ENCODE measurements at regions not wholly inside any gene's neighbourhood (a gene's known extent, or its start where the extent isn't known, plus 50 kb on each side); places are given as distances from the start of the nearest gene placed in this dataset.
A peak's percentile ranks its signal among the peaks of the same experiment; 100 is the strongest.

DNA sequence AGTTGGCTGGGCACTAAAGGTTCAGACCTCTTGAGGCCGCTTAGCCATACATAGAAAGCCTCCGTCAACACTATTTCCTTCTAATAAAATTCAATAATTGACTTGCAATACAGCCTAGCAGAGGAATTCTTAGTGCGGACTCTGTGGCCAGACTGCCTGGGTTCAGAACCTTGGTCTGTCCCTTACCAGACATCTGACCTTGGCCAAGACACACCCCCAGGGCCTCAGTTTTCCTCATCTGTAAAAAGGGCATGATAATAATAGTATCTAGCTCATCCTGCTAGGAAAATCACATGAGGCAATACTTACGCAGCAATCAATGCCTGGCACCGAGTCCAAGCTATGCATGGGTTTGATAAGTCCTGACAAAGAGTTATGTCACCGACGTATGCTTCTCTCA is 148.2 kb upstream of the SOD1 start:
- in situ Hi-C loops (cut with HindIII; ENCODE audit: low pct_unique_long_range_greater_than_20kb, low sequenced_read_pairs) (no loop called here), intact Hi-C loops (cut with micrococcal nuclease; ENCODE audit: unreplicated experiment) (no loop called here)
- no TSS peak for BruUV-seq (replicated peaks)
- H3K4me3 ChIP-seq (ENCODE audit: low read depth in 2 of 2, low read length in 2 of 2) = no peak overlapping the region
- no peaks in the 10 kb centered on the region for H3K9me3 ChIP-seq (ENCODE audit: control insufficient read depth, insufficient read depth, low read depth, low read length)
- no peaks in the 10 kb centered on the region for H3K36me3 ChIP-seq (ENCODE audit: control insufficient read depth, insufficient read depth, low read length)
- POLR2A ChIA-PET = no interaction called here
- H3K27me3 ChIP-seq (ENCODE audit: control insufficient read depth, insufficient read depth, low read length) = no peaks in the 10 kb centered on the region
- ATAC-seq = no peak
- no peaks in the 10 kb centered on the region; the same call in 1 of the 2 replicates for H3K4me1 ChIP-seq (ENCODE audit: control insufficient read depth, insufficient read depth, low read length)
- CTCF ChIA-PET = no interaction called here
- no peak overlapping the region for H3K27ac ChIP-seq (ENCODE audit: low read length)
- DNase-seq (ENCODE audit: low read depth, low spot score) = no peak
- no peak for TF ChIP-seq TCF7L2 (IDR thresholded peaks at IDR 0.05; ENCODE audit: low read depth, low read length)
- no peak for TF ChIP-seq POLR2AphosphoS5 (IDR thresholded peaks at IDR 0.05; ENCODE audit: low read depth, low read length)
- TF ChIP-seq SIN3A (IDR thresholded peaks at IDR 0.05; ENCODE audit: borderline replicate concordance, insufficient read depth, low read depth, low read length) = no peak
- TF ChIP-seq, protein P1, sequence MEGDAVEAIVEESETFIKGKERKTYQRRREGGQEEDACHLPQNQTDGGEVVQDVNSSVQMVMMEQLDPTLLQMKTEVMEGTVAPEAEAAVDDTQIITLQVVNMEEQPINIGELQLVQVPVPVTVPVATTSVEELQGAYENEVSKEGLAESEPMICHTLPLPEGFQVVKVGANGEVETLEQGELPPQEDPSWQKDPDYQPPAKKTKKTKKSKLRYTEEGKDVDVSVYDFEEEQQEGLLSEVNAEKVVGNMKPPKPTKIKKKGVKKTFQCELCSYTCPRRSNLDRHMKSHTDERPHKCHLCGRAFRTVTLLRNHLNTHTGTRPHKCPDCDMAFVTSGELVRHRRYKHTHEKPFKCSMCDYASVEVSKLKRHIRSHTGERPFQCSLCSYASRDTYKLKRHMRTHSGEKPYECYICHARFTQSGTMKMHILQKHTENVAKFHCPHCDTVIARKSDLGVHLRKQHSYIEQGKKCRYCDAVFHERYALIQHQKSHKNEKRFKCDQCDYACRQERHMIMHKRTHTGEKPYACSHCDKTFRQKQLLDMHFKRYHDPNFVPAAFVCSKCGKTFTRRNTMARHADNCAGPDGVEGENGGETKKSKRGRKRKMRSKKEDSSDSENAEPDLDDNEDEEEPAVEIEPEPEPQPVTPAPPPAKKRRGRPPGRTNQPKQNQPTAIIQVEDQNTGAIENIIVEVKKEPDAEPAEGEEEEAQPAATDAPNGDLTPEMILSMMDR (IDR thresholded peaks at IDR 0.05) = no peak
- TF ChIP-seq, protein P2, sequence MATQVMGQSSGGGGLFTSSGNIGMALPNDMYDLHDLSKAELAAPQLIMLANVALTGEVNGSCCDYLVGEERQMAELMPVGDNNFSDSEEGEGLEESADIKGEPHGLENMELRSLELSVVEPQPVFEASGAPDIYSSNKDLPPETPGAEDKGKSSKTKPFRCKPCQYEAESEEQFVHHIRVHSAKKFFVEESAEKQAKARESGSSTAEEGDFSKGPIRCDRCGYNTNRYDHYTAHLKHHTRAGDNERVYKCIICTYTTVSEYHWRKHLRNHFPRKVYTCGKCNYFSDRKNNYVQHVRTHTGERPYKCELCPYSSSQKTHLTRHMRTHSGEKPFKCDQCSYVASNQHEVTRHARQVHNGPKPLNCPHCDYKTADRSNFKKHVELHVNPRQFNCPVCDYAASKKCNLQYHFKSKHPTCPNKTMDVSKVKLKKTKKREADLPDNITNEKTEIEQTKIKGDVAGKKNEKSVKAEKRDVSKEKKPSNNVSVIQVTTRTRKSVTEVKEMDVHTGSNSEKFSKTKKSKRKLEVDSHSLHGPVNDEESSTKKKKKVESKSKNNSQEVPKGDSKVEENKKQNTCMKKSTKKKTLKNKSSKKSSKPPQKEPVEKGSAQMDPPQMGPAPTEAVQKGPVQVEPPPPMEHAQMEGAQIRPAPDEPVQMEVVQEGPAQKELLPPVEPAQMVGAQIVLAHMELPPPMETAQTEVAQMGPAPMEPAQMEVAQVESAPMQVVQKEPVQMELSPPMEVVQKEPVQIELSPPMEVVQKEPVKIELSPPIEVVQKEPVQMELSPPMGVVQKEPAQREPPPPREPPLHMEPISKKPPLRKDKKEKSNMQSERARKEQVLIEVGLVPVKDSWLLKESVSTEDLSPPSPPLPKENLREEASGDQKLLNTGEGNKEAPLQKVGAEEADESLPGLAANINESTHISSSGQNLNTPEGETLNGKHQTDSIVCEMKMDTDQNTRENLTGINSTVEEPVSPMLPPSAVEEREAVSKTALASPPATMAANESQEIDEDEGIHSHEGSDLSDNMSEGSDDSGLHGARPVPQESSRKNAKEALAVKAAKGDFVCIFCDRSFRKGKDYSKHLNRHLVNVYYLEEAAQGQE (IDR thresholded peaks at IDR 0.05; ENCODE audit: insufficient read depth in 1 of 2, low read depth in 2 of 2, low read length in 1 of 2) = no peak

DNA sequence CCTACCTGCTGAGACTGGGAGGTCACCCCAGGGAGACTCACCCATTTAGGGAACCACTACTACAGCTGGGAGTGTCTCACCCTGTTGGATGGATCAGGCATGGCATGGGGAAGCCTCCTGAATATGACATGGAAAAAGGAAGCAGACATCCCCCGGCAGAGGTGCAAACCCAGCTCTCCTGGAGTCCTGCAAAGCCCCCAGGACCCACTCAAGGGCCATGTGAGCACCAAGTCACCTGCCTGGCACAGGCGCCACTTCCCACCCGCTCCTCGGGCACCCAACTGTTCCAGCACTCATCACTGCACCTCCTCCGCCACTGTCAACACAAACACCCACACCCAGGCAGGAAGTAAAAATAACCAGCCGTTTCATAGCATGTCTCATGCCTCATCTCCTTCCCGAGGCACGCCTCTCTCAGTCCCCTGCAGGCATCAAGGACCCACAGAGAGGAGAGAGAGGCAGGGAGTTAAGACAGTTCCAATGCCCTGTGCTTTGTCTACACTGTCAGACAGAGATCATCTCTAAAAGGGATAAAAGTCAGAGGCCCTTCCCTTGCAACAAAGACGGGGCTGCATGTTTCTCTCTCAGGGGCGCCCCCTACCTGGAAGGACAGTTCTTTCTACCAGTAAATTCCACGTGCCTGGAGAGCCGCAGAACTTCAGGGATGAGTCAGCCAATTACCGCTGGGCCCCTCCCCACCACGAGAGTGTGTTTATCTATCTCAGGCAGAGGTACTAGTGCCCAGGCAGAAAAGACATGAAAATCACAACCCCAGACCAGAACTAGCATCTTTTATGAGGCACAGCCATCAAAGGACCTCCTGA is 150.1 kb upstream of the SOD1 start:
- no peak; the same call in 1 of the 2 replicates for ATAC-seq
- ChIA-PET POLR2A (no interaction called here), CTCF (interaction anchor here (0.6 kb wide), 1 partner anchor 110 kb away, joined by 3 read pairs; no protein-coding TSS in a partner anchor)
- intact Hi-C loops (cut with micrococcal nuclease; ENCODE audit: unreplicated experiment) = no loop called here
- no peaks in the 10 kb centered on the region for H3K4me1 ChIP-seq (ENCODE audit: control insufficient read depth, insufficient read depth, low read length)
- no peaks in the 10 kb centered on the region for H3K27me3 ChIP-seq (ENCODE audit: control insufficient read depth, insufficient read depth, low read length)
- H3K9me3 ChIP-seq (ENCODE audit: control insufficient read depth, insufficient read depth, low read depth, low read length) = no peaks in the 10 kb centered on the region
- no peak overlapping the region for H3K4me3 ChIP-seq (ENCODE audit: low read depth in 2 of 2, low read length in 2 of 2)
- no peaks in the 10 kb centered on the region for H3K36me3 ChIP-seq (ENCODE audit: control insufficient read depth, insufficient read depth, low read length)
- in situ Hi-C loops (cut with HindIII; ENCODE audit: low pct_unique_long_range_greater_than_20kb, low sequenced_read_pairs) = no loop called here
- no peak overlapping the region for H3K27ac ChIP-seq (ENCODE audit: low read length)
- TF ChIP-seq POLR2AphosphoS5 (IDR thresholded peaks at IDR 0.05; ENCODE audit: low read depth, low read length) = no peak
- TF ChIP-seq, protein P1 (IDR thresholded peaks at IDR 0.05) = peak; percentile 47
- no peak for DNase-seq (ENCODE audit: low read depth, low spot score)
- BruUV-seq (replicated peaks) = no TSS peak
